Coronary artery (tissue), 2 donors: ENCODE measurements at regions not wholly inside any gene's neighbourhood (a gene's known extent, or its start where the extent isn't known, plus 50 kb on each side); places are given as distances from the start of the nearest gene placed in this dataset.

Experiments used
- DNase-seq: peaks from one replicate; pipeline ENCODE4 v3.0.0-alpha.2; 2017; ENCODE audit warnings: low spot score
- H3K27ac ChIP-seq, 2 donors: fragments of 200-600 bp; sonication (generic); one replicate each; pipeline ENCODE4 v1.5.1; 2016 to 2019
- H3K4me3 ChIP-seq: fragments of 200-600 bp; sonication (generic); 2 replicates; pipeline ENCODE4 v1.5.1; 2016; ENCODE audit warnings: mild to moderate bottlenecking, moderate library complexity
- CTCF ChIP-seq: fragments of 200-600 bp; sonication (generic); IDR thresholded peaks from one replicate; pipeline ENCODE4 v1.5.1; 2019; ENCODE audit warnings: antibody characterized with exemption

GRCh38 chr3:64353226-64353625, 128.0 kb upstream of the PRICKLE2 start:
- no peak for TF ChIP-seq CTCF
- H3K27ac ChIP-seq, result no peak overlapping the region
- DNase-seq, result no peak
- no peak overlapping the region for H3K4me3 ChIP-seq

- no peak for TF ChIP-seq CTCF
- no peak for DNase-seq
- Histone ChIP-seq H3K27ac (peak overlapping the region in 1 of 2 donors; percentile 58), H3K4me3 (no peak overlapping the region)
Observed at GRCh38 chr3:64352639-64352992, 127.3 kb upstream of the PRICKLE2 start.

- TF ChIP-seq CTCF, result no peak
- DNase-seq, result no peak
- H3K27ac ChIP-seq, result peak overlapping the region in 1 of 2 donors; percentile 58
- no peak overlapping the region for H3K4me3 ChIP-seq
Observed at GRCh38 chr3:64351713-64352638, 126.7 kb upstream of the PRICKLE2 start.

GRCh38 chr3:64349551-64349950, 124.3 kb upstream of the PRICKLE2 start:
- DNase-seq, result no peak
- no peak for TF ChIP-seq CTCF
- H3K27ac ChIP-seq, result no peak overlapping the region
- H3K4me3 ChIP-seq, result no peak overlapping the region

- TF ChIP-seq CTCF, result no peak
- DNase-seq, result no peak
- Histone ChIP-seq H3K4me3 (no peak overlapping the region), H3K27ac (no peak overlapping the region)
Observed at GRCh38 chr3:64345371-64345770, 120.1 kb upstream of the PRICKLE2 start.

GRCh38 chr3:64344721-64345207, 119.5 kb upstream of the PRICKLE2 start:
- DNase-seq, result no peak
- H3K27ac ChIP-seq, result no peak overlapping the region
- TF ChIP-seq CTCF, result no peak
- H3K4me3 ChIP-seq, result no peak overlapping the region
